ENCODE measurements at regions not wholly inside any gene's neighbourhood (a gene's known extent, or its start where the extent isn't known, plus 50 kb on each side); places are given as distances from the start of the nearest gene placed in this dataset.
A peak's percentile ranks its signal among the peaks of the same experiment; 100 is the strongest.

GRCh38 chr9:129460323-129461261 lies 160.3 kb downstream of the C9orf50 start:
- TF ChIP-seq, protein P1, sequence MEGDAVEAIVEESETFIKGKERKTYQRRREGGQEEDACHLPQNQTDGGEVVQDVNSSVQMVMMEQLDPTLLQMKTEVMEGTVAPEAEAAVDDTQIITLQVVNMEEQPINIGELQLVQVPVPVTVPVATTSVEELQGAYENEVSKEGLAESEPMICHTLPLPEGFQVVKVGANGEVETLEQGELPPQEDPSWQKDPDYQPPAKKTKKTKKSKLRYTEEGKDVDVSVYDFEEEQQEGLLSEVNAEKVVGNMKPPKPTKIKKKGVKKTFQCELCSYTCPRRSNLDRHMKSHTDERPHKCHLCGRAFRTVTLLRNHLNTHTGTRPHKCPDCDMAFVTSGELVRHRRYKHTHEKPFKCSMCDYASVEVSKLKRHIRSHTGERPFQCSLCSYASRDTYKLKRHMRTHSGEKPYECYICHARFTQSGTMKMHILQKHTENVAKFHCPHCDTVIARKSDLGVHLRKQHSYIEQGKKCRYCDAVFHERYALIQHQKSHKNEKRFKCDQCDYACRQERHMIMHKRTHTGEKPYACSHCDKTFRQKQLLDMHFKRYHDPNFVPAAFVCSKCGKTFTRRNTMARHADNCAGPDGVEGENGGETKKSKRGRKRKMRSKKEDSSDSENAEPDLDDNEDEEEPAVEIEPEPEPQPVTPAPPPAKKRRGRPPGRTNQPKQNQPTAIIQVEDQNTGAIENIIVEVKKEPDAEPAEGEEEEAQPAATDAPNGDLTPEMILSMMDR (IDR thresholded peaks at IDR 0.05) = peak in 1 of 7 experiments; percentile 29
- peak in 1 of 4 donors; percentile 4 for TF ChIP-seq POLR2A (IDR thresholded peaks at IDR 0.05)
- peak; percentile 66 to 91 (median 89) for TF ChIP-seq POLR2AphosphoS5 (IDR thresholded peaks at IDR 0.05)
- no peak for TF ChIP-seq EP300 (IDR thresholded peaks at IDR 0.05)
